ENCODE measurements at regions not wholly inside any gene's neighbourhood (a gene's known extent, or its start where the extent isn't known, plus 50 kb on each side); places are given as distances from the start of the nearest gene placed in this dataset.

GRCh38 chr18:30698571-30698970, 344.0 kb downstream of the DSC3 start:
- no peak overlapping the region for H3K9ac ChIP-seq (replicated peaks in 1 of 4; ENCODE audit: extremely low read depth in 1 of 4, low read depth in 3 of 4, low read length in 3 of 4)
- H3K23me2 ChIP-seq (ENCODE audit: low read depth, low read length), result no peaks in the 10 kb centered on the region
- H3K79me1 ChIP-seq (ENCODE audit: low read depth, low read length), result no peaks in the 10 kb centered on the region
- H2BK12ac ChIP-seq (ENCODE audit: low read depth, low read length), result no peak overlapping the region
- no peak overlapping the region for H3K18ac ChIP-seq (ENCODE audit: extremely low read depth, low read length)
- no peaks in the 10 kb centered on the region for H3K36me3 ChIP-seq (ENCODE audit: control insufficient read depth in 2 of 4, insufficient read depth in 4 of 4, low read length in 3 of 4)
- H3K4me1 ChIP-seq (replicated peaks in 1 of 4; ENCODE audit: control insufficient read depth in 3 of 4, insufficient read depth in 4 of 4, low read length in 3 of 4), result no peaks in the 10 kb centered on the region
- TF ChIP-seq E2F6 (IDR thresholded peaks at IDR 0.05) (no peak), POLR2A (IDR thresholded peaks at IDR 0.05; ENCODE audit: control extremely low read depth in 1 of 2, low read depth in 2 of 2, low read length in 2 of 2) (no peak), ASH2L (IDR thresholded peaks at IDR 0.05; ENCODE audit: low read length) (no peak), SP2 (IDR thresholded peaks at IDR 0.05; ENCODE audit: low read length) (no peak), JUN (IDR thresholded peaks at IDR 0.05; ENCODE audit: low read depth, low read length) (no peak), HDAC6 (IDR thresholded peaks at IDR 0.05; ENCODE audit: low read depth, low read length) (no peak)
- CTCF ChIA-PET (ENCODE audit: partially characterized antibody), result no interaction called here
- FAIRE-seq (no peak), DNase-seq (ENCODE audit: low read depth in 1 of 2, low spot score in 2 of 2) (no peak)
- H2BK15ac ChIP-seq (ENCODE audit: low read length), result no peak overlapping the region
- H3K27ac ChIP-seq (ENCODE audit: low read depth, low read length), result no peak overlapping the region
- no peak overlapping the region for H3K4ac ChIP-seq (replicated peaks; ENCODE audit: insufficient read length, low read depth, low read length)
- H2BK20ac ChIP-seq (ENCODE audit: low read length), result no peak overlapping the region
- no peak overlapping the region for H2AK5ac ChIP-seq (ENCODE audit: low read depth, low read length)
- H4K20me1 ChIP-seq (replicated peaks in 1 of 2; ENCODE audit: control insufficient read depth in 1 of 2, insufficient read depth in 2 of 2, low read length in 2 of 2), result no peaks in the 10 kb centered on the region
- no peak overlapping the region for H4K5ac ChIP-seq (ENCODE audit: insufficient read length, low read depth, low read length)
- H2BK5ac ChIP-seq (ENCODE audit: low read depth, low read length), result no peak overlapping the region
- no peak overlapping the region for H3K14ac ChIP-seq (ENCODE audit: insufficient read length)
- H3K4me3 ChIP-seq (ENCODE audit: extremely low read depth in 1 of 4, insufficient read depth in 2 of 4, low read depth in 3 of 4, low read length in 4 of 4), result no peak overlapping the region
- H3K4me2 ChIP-seq (ENCODE audit: insufficient read depth in 1 of 2, low read depth in 2 of 2, low read length in 2 of 2), result no peak overlapping the region
- no peak overlapping the region for H2BK120ac ChIP-seq (replicated peaks; ENCODE audit: low read depth, low read length)
- H4K8ac ChIP-seq (ENCODE audit: extremely low read depth, insufficient read depth, low read length), result no peak overlapping the region
- H4K91ac ChIP-seq (replicated peaks; ENCODE audit: insufficient read length, low read length), result no peak overlapping the region
- WGBS, 2 experiments (ENCODE audit: extremely low coverage in 1 of 2, insufficient coverage in 1 of 2, insufficient read length in 1 of 2, insufficient replicate concordance in 2 of 2, low coverage in 1 of 2, low lambda C conversion rate in 2 of 2, missing lambda C conversion rate in 1 of 2), result 94% methylated on average over 1 of the region's 1 CpG; no CpG with 5 or more reads in 1 of the 2 experiments
- no peak overlapping the region for H3K23ac ChIP-seq (ENCODE audit: insufficient read length)
- no peak overlapping the region for H2AFZ ChIP-seq (ENCODE audit: low read length)
- POLR2A ChIA-PET (ENCODE audit: partially characterized antibody), result no interaction called here
- no peaks in the 10 kb centered on the region for H3K79me2 ChIP-seq (ENCODE audit: control insufficient read depth in 1 of 2, insufficient read depth in 2 of 2, low read length in 2 of 2)
- H3K27me3 ChIP-seq (replicated peaks in 1 of 4; ENCODE audit: control insufficient read depth in 3 of 4, extremely low read depth in 1 of 4, insufficient read depth in 3 of 4, low read length in 3 of 4), result no peaks in the 10 kb centered on the region
- H3K56ac ChIP-seq (replicated peaks; ENCODE audit: insufficient read length, low read depth, low read length), result no peak overlapping the region
- no peaks in the 10 kb centered on the region for H3K9me3 ChIP-seq (ENCODE audit: insufficient read depth in 2 of 2, low read depth in 1 of 2, low read length in 1 of 2)
